Osteocyte (in vitro differentiated cells): ENCODE measurements at regions not wholly inside any gene's neighbourhood (a gene's known extent, or its start where the extent isn't known, plus 50 kb on each side); places are given as distances from the start of the nearest gene placed in this dataset.
"Not testable (repeated sequence)": the region's sequence is repeated elsewhere in the genome, so short reads cannot be mapped to it uniquely, and the experiment has no call there.

Experiments
- DNase-seq: peaks from one replicate; pipeline ENCODE4 v3.0.0; 2021; ENCODE audit warnings: mixed read lengths; ENCODE audit not compliant: unreplicated experiment; ENCODE audit errors: extremely low spot score
- H3K27ac Mint-ChIP-seq: one replicate; pipeline ENCODE4 v1.8.0; 2021; ENCODE audit warnings: mild to moderate bottlenecking, mixed read lengths; ENCODE audit not compliant: unreplicated experiment
- H3K27me3 Mint-ChIP-seq: one replicate; pipeline ENCODE4 v1.8.0; 2021; ENCODE audit warnings: mixed read lengths; ENCODE audit not compliant: unreplicated experiment
- H3K36me3 Mint-ChIP-seq: one replicate; pipeline ENCODE4 v1.8.0; 2021; ENCODE audit warnings: mixed read lengths; ENCODE audit not compliant: unreplicated experiment
- H3K4me1 Mint-ChIP-seq: one replicate; pipeline ENCODE4 v1.8.0; 2021; ENCODE audit warnings: mixed read lengths; ENCODE audit not compliant: unreplicated experiment
- H3K4me3 Mint-ChIP-seq: one replicate; pipeline ENCODE4 v1.8.0; 2021; ENCODE audit warnings: mild to moderate bottlenecking, moderate library complexity, mixed read lengths; ENCODE audit not compliant: unreplicated experiment
- H3K9me3 Mint-ChIP-seq: one replicate; pipeline ENCODE4 v1.8.0; 2021; ENCODE audit warnings: mixed read lengths; ENCODE audit not compliant: unreplicated experiment
- TF ChIP-seq, protein P1 (sequence below): fragments of 200-600 bp; sonication (generic); IDR thresholded peaks from 2 replicates; pipeline ENCODE4 v1.5.0; 2021; ENCODE audit warnings: antibody characterized with exemption, mild to moderate bottlenecking, moderate library complexity

- peaks cover 7% of the 10 kb centered on the region for H3K4me1 Mint-ChIP-seq
- no peaks in the 10 kb centered on the region for H3K27me3 Mint-ChIP-seq
- H3K9me3 Mint-ChIP-seq: peaks cover 12% of the 10 kb centered on the region
- H3K27ac Mint-ChIP-seq: no peak overlapping the region
- H3K36me3 Mint-ChIP-seq: no peaks in the 10 kb centered on the region
- DNase-seq: no peak
- no peak overlapping the region for H3K4me3 Mint-ChIP-seq
- TF ChIP-seq, protein P1, sequence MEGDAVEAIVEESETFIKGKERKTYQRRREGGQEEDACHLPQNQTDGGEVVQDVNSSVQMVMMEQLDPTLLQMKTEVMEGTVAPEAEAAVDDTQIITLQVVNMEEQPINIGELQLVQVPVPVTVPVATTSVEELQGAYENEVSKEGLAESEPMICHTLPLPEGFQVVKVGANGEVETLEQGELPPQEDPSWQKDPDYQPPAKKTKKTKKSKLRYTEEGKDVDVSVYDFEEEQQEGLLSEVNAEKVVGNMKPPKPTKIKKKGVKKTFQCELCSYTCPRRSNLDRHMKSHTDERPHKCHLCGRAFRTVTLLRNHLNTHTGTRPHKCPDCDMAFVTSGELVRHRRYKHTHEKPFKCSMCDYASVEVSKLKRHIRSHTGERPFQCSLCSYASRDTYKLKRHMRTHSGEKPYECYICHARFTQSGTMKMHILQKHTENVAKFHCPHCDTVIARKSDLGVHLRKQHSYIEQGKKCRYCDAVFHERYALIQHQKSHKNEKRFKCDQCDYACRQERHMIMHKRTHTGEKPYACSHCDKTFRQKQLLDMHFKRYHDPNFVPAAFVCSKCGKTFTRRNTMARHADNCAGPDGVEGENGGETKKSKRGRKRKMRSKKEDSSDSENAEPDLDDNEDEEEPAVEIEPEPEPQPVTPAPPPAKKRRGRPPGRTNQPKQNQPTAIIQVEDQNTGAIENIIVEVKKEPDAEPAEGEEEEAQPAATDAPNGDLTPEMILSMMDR: no peak
Measured at GRCh38 chr11:33532720-33533385, 167.8 kb downstream of the C11orf91 start.

DNA sequence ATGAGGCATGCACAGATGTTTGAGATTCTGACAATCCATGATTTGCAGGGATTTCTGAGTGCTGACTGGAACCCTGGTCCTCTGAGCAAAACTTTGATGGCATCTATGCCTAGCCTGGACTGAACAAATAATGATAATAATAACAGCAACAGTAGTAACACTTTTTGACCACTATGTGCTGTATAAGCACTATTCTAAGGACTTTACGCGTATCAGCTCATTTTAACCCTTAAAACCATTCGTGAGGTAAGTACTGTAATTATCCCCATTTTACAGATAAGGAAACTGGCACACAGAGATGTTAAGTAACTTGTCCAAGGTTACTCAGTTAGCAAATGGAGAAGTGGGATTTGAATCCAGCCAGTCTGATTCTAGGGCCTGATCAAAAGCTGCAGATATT is 168.4 kb downstream of the C11orf91 start:
- Mint-ChIP-seq H3K4me3 (no peak overlapping the region), H3K27me3 (no peaks in the 10 kb centered on the region), H3K4me1 (peaks cover 7% of the 10 kb centered on the region)

GRCh38 chr11:33531743-33532181 is 168.9 kb downstream of the C11orf91 start:
- Mint-ChIP-seq H3K4me3 (no peak overlapping the region), H3K4me1 (peaks cover 7% of the 10 kb centered on the region), H3K27ac (no peak overlapping the region), H3K9me3 (peaks cover 21% of the 10 kb centered on the region), H3K27me3 (no peaks in the 10 kb centered on the region), H3K36me3 (no peaks in the 10 kb centered on the region)
- no peak for DNase-seq
- TF ChIP-seq, protein P1: no peak

More for the DNA sequence above, 168.4 kb downstream of the C11orf91 start:
- Mint-ChIP-seq H3K27ac (no peak overlapping the region), H3K9me3 (peaks cover 16% of the 10 kb centered on the region), H3K36me3 (no peaks in the 10 kb centered on the region)
- TF ChIP-seq, protein P1: no peak
- no peak for DNase-seq

DNA sequence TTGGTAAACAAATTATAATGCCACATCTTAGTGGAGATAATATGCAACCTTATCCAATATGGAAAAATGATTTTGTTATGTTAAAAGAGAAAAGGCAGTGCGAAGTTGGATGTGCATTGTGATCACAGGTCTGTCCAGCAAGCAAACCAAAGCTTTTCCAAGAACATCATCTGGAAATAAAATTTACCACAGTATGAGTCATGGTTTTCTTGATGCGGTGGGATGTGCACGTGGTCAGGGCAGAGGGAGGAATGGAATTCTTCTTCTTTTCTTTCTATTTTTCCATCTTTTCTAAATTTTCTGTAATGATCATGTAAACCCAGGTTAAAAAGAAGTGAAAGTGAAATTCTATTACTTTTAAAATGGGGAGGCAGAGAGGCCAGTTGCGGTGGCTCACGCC is 169.8 kb downstream of the C11orf91 start:
- Mint-ChIP-seq H3K4me3 (no peak overlapping the region), H3K36me3 (no peaks in the 10 kb centered on the region), H3K27me3 (no peaks in the 10 kb centered on the region), H3K9me3 (peaks cover 28% of the 10 kb centered on the region), H3K4me1 (peaks cover 7% of the 10 kb centered on the region), H3K27ac (peak overlapping the region; percentile 56)
- no peak for DNase-seq
- TF ChIP-seq, protein P1: no peak

- Mint-ChIP-seq H3K27ac (no peak overlapping the region), H3K9me3 (peaks cover 22% of the 10 kb centered on the region), H3K27me3 (no peaks in the 10 kb centered on the region), H3K4me3 (no peak overlapping the region), H3K4me1 (peaks cover 7% of the 10 kb centered on the region), H3K36me3 (no peaks in the 10 kb centered on the region)
- TF ChIP-seq, protein P1: no peak
- no peak for DNase-seq
Measured at GRCh38 chr11:33529461-33529860, 171.2 kb downstream of the C11orf91 start.

GRCh38 chr11:33527738-33528137 is 172.9 kb downstream of the C11orf91 start:
- not testable (repeated sequence) for H3K27ac Mint-ChIP-seq, H3K36me3 Mint-ChIP-seq

More at GRCh38 chr11:33527738-33528137, 172.9 kb downstream of the C11orf91 start:
- not testable (repeated sequence) for H3K27me3 Mint-ChIP-seq, H3K4me1 Mint-ChIP-seq, H3K4me3 Mint-ChIP-seq, DNase-seq
- H3K9me3 Mint-ChIP-seq: peaks cover 22% of the 10 kb centered on the region
